CD4-positive, alpha-beta T cell (primary cell): ENCODE measurements at regions not wholly inside any gene's neighbourhood (a gene's known extent, or its start where the extent isn't known, plus 50 kb on each side); places are given as distances from the start of the nearest gene placed in this dataset.

Experiments
- ATAC-seq: fragments of 200-7000 bp; cut with Tn5 transposase; one replicate; pipeline ENCODE4 v1.10.0; 2022; ENCODE audit warnings: mild to moderate bottlenecking; ENCODE audit not compliant: poor library complexity
- CTCF ChIA-PET: fragments of 350-600 bp; sonication (Branson Sonifier 250); formaldehyde crosslinking; loops from one replicate; lab custom pipeline; 2021; ENCODE audit warnings: antibody characterized with exemption, inconsistent platforms; lab: Charles Lee
- POLR2A ChIA-PET: fragments of 350-600 bp; sonication (Branson Sonifier 250); formaldehyde crosslinking; loops from one replicate; lab custom pipeline; 2021; ENCODE audit warnings: antibody characterized with exemption, inconsistent platforms; lab: Charles Lee
- DNase-seq, 14 experiments: peaks; one replicate each; pipeline ENCODE4 v3.0.0-alpha.2; 2013 to 2020; ENCODE audit warnings: mixed read lengths in 2 of 14
- H3K27ac ChIP-seq, 2 donors: one replicate each; pipeline versions ENCODE4 v1.5.1 to v1.7.0; 2013; ENCODE audit warnings: low read length in 2 of 2, low read depth in 1 of 2, mild to moderate bottlenecking in 1 of 2
- H3K27me3 ChIP-seq, 2 experiments: 1 replicate in 1 of 2; 2 replicates in 1 of 2; pipeline versions ENCODE4 v1.6.1 to v1.7.0; 2013; ENCODE audit warnings: low read length in 2 of 2, control low read depth in 1 of 2, mild to moderate bottlenecking in 1 of 2, moderate library complexity in 1 of 2; ENCODE audit not compliant: insufficient read depth in 2 of 2, control insufficient read depth in 1 of 2
- H3K36me3 ChIP-seq: one replicate; pipeline ENCODE4 v1.6.1; 2013; ENCODE audit warnings: low read length, control low read depth; ENCODE audit not compliant: insufficient read depth
- H3K4me1 ChIP-seq: one replicate; pipeline ENCODE4 v1.6.1; 2013; ENCODE audit warnings: low read length, control low read depth; ENCODE audit not compliant: insufficient read depth
- H3K4me3 ChIP-seq: one replicate; pipeline ENCODE4 v1.5.1; 2013; ENCODE audit warnings: mild to moderate bottlenecking, low read length, moderate library complexity
- H3K9me3 ChIP-seq, 2 experiments: 1 replicate in 1 of 2; 2 replicates in 1 of 2; pipeline versions ENCODE4 v1.6.1 to v1.7.0; 2013; ENCODE audit warnings: low read length in 2 of 2, mild to moderate bottlenecking in 2 of 2, control low read depth in 1 of 2, moderate library complexity in 1 of 2; ENCODE audit not compliant: control insufficient read depth in 1 of 2, insufficient read depth in 1 of 2
- H3K27ac Mint-ChIP-seq: one replicate; pipeline ENCODE4 v1.8.0; 2020; ENCODE audit warnings: mixed read lengths
- H3K27me3 Mint-ChIP-seq: one replicate; pipeline ENCODE4 v1.8.0; 2021; ENCODE audit warnings: mixed read lengths
- H3K36me3 Mint-ChIP-seq: one replicate; pipeline ENCODE4 v1.8.0; 2021; ENCODE audit warnings: low read depth, mixed read lengths
- H3K4me1 Mint-ChIP-seq: one replicate; pipeline ENCODE4 v1.8.0; 2021; ENCODE audit warnings: low read depth, mixed read lengths
- H3K4me3 Mint-ChIP-seq: one replicate; pipeline ENCODE4 v1.8.0; 2020; ENCODE audit warnings: mild to moderate bottlenecking, mixed read lengths
- H3K9me3 Mint-ChIP-seq: one replicate; pipeline ENCODE4 v1.8.0; 2020; ENCODE audit warnings: mixed read lengths
- intact Hi-C, 2 experiments: fragments of 100-400 bp; cut with DNase I in 1 of 2; cut with micrococcal nuclease in 1 of 2; formaldehyde crosslinking; loops; one replicate each; pipeline versions ENCODE4 v1.15.1 to v1.9.0; 2023 to 2025; cut with DNase I, micrococcal nuclease
- TF ChIP-seq, protein P1 (sequence below): fragments of 200-600 bp; IDR thresholded peaks from one replicate; pipeline ENCODE4 v1.8.0; 2022; ENCODE audit warnings: antibody characterized with exemption, mild to moderate bottlenecking

DNA sequence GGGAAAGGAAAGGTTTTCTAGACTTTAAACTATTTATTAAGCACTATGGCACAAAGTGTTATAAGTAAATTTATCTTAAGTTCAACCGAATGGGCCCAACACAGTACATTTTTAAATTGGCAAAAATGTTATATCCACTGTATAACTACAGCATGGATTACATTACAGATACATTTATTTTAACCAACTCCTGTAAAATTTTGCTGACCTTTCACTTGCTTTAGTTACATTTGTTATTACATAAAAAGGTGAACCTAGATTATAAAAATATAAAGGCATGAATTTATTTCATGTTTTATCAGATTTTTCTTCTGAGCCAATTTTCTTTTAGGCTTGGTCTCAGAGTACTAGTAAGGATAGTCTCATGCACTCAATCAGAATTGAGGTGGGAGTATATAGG is 221.9 kb upstream of the GBE1 start:
- intact Hi-C loops = no loop called here
- POLR2A ChIA-PET = no interaction called here
- Histone ChIP-seq H3K4me1 (no peaks in the 10 kb centered on the region), H3K27ac (no peak overlapping the region), H3K9me3 (peaks cover 0 to 6% of the 10 kb centered on the region in 2 experiments), H3K4me3 (no peak overlapping the region), H3K36me3 (no peaks in the 10 kb centered on the region), H3K27me3 (no peaks in the 10 kb centered on the region)
- Mint-ChIP-seq H3K27ac (no peak overlapping the region), H3K4me1 (no peaks in the 10 kb centered on the region), H3K4me3 (no peak overlapping the region), H3K27me3 (peaks cover 4% of the 10 kb centered on the region), H3K36me3 (no peaks in the 10 kb centered on the region), H3K9me3 (no peaks in the 10 kb centered on the region)
- CTCF ChIA-PET = no interaction called here
- DNase-seq (no peak), ATAC-seq (no peak)
- TF ChIP-seq, protein P1, sequence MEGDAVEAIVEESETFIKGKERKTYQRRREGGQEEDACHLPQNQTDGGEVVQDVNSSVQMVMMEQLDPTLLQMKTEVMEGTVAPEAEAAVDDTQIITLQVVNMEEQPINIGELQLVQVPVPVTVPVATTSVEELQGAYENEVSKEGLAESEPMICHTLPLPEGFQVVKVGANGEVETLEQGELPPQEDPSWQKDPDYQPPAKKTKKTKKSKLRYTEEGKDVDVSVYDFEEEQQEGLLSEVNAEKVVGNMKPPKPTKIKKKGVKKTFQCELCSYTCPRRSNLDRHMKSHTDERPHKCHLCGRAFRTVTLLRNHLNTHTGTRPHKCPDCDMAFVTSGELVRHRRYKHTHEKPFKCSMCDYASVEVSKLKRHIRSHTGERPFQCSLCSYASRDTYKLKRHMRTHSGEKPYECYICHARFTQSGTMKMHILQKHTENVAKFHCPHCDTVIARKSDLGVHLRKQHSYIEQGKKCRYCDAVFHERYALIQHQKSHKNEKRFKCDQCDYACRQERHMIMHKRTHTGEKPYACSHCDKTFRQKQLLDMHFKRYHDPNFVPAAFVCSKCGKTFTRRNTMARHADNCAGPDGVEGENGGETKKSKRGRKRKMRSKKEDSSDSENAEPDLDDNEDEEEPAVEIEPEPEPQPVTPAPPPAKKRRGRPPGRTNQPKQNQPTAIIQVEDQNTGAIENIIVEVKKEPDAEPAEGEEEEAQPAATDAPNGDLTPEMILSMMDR = no peak

DNA sequence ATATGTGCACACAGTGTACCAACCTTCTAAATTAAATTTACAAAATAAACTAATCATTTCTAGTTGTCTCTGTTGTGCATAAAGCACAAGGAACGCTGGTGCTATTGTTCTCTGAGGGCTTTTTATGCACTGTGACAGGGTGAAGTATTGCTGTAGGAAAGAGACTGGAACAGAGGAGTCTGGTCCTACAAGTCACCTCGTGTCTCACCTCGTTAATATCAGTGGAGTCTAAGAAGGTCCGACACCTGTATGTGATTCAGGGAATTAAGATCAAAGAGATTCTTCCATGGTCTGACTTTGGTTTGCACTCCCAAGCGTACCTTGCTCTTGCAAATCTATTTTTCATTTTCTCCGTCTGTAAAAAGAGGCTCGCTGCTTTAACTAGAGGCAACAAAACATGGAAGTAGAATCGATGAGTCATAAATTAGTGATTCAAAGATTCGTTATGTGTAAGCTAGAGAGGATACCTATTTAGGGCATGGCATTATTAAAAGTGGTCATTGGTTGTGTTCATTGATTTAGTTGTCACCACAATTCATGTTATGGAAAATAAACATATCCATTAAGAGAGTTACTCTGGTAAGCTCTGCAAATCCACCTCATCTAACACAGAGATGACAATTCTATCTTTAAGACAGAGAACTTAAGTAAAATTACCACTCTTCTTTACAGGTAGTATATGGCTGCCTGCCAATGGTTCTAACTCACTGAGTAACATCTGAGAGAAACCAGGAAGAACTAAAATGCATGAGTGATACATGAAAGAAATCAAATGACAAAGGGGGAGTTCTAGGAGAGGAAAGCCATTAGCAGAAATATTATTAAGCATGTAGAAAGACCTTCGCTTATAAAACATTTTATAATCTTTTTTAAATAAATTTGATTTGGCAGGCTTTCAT is 219.4 kb upstream of the GBE1 start:
- Mint-ChIP-seq H3K36me3 (no peaks in the 10 kb centered on the region), H3K4me1 (no peaks in the 10 kb centered on the region)

GRCh38 chr3:81974751-81975150 is 213.3 kb upstream of the GBE1 start:
- DNase-seq (no peak), ATAC-seq (no peak)
- Mint-ChIP-seq H3K27ac (no peak overlapping the region), H3K4me1 (no peaks in the 10 kb centered on the region), H3K9me3 (no peaks in the 10 kb centered on the region), H3K4me3 (no peak overlapping the region), H3K36me3 (no peaks in the 10 kb centered on the region), H3K27me3 (no peaks in the 10 kb centered on the region)
- intact Hi-C loops = no loop called here
- no peaks in the 10 kb centered on the region for H3K36me3 ChIP-seq
- CTCF ChIA-PET = no interaction called here
- H3K27ac ChIP-seq = no peak overlapping the region
- H3K4me1 ChIP-seq = no peaks in the 10 kb centered on the region
- H3K27me3 ChIP-seq = no peaks in the 10 kb centered on the region
- POLR2A ChIA-PET = no interaction called here
- TF ChIP-seq, protein P1 = no peak
- no peaks in the 10 kb centered on the region for H3K9me3 ChIP-seq
- H3K4me3 ChIP-seq = no peak overlapping the region

More for the DNA sequence above, 219.4 kb upstream of the GBE1 start:
- H3K9me3 Mint-ChIP-seq = no peaks in the 10 kb centered on the region
- peaks cover 4% of the 10 kb centered on the region for H3K27me3 Mint-ChIP-seq
- POLR2A ChIA-PET = no interaction called here
- TF ChIP-seq, protein P1 = no peak
- no peaks in the 10 kb centered on the region for H3K27me3 ChIP-seq
- no peak overlapping the region for H3K27ac Mint-ChIP-seq
- no peaks in the 10 kb centered on the region for H3K36me3 ChIP-seq
- intact Hi-C loops = no loop called here
- H3K27ac ChIP-seq = no peak overlapping the region
- H3K4me3 Mint-ChIP-seq = no peak overlapping the region
- ATAC-seq = no peak
- CTCF ChIA-PET = no interaction called here
- no peaks in the 10 kb centered on the region for H3K4me1 ChIP-seq
- no peak overlapping the region for H3K4me3 ChIP-seq
- no peak for DNase-seq
- no peaks in the 10 kb centered on the region for H3K9me3 ChIP-seq
